Adrenal gland (tissue), 5 donors: ENCODE measurements at regions not wholly inside any gene's neighbourhood (a gene's known extent, or its start where the extent isn't known, plus 50 kb on each side); places are given as distances from the start of the nearest gene placed in this dataset.

ENCODE experiments used
- POLR2A ChIP-seq, 2 donors: fragments of 450-650 bp; IDR thresholded peaks; one replicate each; pipeline ENCODE4 v1.6.1; 2017; ENCODE audit warnings: antibody characterized with exemption in 2 of 2, mild to moderate bottlenecking in 2 of 2, moderate library complexity in 1 of 2
- TF ChIP-seq, protein P1 (sequence below), 6 experiments: fragments of 450-650 bp in 4 of 6; fragments of 200-600 bp in 2 of 6; sonication (generic) in 1 of 6; IDR thresholded peaks; 1 replicate in 5 of 6; 2 replicates in 1 of 6; pipeline versions ENCODE4 v1.5.1 to v1.8.0; 2016 to 2021; ENCODE audit warnings: antibody characterized with exemption in 6 of 6, mild to moderate bottlenecking in 2 of 6, moderate library complexity in 1 of 6
- donor health status: DM: no; HTN: no; CAD: no.

DNA sequence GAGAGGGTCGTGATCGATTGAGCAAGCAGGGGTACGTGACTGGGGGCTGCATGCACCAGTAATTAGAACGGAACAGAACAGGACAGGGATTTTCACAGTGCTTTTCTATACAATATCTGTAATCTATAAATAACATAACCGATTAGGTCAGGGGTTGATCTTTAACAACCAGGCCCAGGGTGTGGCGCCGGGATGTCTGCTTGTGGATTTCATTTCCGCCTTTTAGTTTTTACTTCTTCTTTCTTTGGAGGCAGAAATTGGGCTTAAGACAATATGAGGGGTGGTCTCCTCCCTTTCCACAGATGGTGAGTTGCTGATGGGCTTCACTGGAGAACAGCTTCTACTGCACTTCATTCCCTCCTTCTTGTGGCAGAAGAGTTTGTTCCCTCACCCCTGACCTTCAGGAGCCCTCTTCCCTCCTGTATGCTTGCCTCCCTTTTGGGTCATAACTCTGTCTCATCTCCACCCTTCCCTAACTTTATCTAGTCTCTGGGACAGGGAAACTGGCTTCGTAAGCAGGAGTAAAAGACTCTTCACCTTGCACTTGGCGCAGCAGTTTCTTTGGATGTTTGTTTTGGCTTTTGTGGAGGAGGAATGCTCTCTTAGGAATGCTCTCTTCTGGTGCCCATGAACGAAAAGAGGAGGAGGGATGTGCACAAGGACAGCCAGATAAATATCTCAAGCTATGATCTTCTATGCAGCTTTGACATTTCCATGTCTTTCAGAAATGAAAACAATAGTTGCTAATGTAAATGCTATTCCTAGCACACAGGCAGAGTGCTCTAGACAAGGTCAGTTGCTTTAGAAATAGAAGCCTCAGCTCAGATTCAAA is 139.8 kb upstream of the RPS23 start:
- TF ChIP-seq, protein P1, sequence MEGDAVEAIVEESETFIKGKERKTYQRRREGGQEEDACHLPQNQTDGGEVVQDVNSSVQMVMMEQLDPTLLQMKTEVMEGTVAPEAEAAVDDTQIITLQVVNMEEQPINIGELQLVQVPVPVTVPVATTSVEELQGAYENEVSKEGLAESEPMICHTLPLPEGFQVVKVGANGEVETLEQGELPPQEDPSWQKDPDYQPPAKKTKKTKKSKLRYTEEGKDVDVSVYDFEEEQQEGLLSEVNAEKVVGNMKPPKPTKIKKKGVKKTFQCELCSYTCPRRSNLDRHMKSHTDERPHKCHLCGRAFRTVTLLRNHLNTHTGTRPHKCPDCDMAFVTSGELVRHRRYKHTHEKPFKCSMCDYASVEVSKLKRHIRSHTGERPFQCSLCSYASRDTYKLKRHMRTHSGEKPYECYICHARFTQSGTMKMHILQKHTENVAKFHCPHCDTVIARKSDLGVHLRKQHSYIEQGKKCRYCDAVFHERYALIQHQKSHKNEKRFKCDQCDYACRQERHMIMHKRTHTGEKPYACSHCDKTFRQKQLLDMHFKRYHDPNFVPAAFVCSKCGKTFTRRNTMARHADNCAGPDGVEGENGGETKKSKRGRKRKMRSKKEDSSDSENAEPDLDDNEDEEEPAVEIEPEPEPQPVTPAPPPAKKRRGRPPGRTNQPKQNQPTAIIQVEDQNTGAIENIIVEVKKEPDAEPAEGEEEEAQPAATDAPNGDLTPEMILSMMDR (IDR thresholded peaks at IDR 0.05) = no peak
- TF ChIP-seq POLR2A (IDR thresholded peaks at IDR 0.05) = no peak
